Stimulated activated CD8-positive, alpha-beta memory T cell treated with anti-CD3 and anti-CD28 coated beads, Interleukin-4, amount 100 ng/mL, for 24 hours (primary cell): ENCODE measurements at regions not wholly inside any gene's neighbourhood (a gene's known extent, or its start where the extent isn't known, plus 50 kb on each side); places are given as distances from the start of the nearest gene placed in this dataset.

Source experiments
- DNase-seq: peaks from one replicate; pipeline ENCODE4 v3.0.0-alpha.2; 2020; ENCODE audit warnings: low read depth

DNA sequence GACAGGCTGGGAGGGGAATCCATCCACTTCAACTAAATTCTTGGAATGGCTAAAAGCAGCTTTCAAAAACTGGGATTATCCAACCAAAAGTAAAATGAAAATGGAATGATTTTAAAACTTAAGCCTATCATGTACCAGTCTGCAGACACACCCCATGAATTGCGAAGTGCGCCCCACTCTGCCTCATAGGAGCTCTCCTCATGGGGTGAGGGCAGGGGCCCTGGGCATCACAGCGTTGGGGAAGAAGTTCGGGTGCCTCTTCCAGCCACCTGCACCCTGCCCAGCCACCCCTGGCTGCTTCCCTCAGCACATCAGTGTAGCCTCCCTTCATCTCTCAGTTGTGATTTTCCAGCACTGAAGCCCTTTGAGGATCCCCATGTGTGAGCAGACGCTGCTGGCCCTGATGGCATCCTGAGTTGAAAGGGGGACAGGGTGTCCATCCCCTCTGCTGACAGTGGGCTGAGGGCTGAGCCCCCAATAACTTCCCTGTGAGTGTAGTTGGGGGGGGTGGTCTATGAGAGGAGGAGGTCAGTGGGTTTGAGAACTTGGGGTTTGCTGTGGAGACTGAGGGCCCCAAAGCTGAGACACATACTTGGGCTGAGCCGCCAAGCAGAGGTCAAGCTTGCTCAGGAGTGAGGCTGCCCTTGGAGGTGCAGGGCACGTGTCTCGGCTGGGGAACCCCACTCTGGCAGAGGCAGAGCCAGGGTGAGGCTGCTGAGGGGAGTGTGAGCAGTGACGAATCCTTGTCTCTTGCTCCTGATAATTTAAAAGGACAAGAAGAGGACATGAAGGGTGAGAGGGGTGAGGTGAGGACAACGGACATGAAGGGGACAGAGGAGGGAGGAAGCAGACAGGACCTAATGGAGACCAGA is 542.1 kb downstream of the TCERG1L start:
- DNase-seq = no peak

DNA sequence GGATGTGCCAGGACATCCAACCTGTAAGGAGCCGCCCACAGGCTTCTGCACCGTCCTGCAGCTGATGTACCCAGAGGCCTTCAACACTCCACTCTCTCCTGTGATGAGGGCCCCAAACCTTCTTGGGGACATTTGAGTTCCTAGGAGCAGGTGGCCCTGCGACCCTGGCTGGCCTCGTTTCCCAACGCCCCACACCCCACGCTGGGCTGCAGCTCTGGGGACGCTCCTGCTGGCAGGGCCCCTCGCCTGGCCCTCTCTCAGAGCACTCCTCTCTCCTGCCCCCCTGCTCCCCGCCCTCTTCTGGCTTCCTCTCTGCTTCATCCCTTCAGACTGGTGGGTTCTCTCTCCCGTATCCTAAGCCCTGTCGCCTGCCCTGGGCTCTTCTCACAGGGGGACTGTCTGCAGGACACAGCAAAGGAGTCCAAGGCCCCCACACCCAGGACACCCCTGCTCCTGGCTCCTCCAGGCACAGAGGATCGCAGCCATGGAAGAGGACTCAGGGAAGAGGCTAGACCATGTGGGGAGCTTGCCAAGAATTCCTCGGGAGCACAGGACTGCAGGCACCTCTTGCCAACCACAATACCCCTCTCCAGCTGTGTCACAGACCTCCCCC is 541.4 kb downstream of the TCERG1L start:
- no peak for DNase-seq

DNA sequence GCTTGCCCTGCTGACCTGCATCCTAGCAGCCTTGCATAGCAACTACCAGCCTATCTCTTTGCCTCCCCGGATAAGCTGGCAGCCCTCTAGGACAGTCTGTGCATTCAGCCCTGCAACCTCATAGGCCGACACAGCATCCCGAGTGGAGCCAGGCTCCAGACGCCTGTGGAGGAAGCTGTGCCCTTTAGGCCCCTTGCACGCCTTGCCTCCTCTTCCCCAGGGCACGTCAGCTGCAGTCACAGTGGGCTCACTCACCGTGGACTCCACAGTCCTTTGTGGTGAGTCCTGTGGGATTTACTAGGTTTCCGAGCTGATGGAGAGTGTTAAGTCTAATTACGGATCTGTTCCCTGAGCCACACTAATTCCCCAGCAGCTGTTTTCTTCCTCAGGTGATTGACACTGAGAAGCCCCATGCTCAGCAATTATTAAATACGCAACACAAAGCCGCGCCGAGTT is 540.0 kb downstream of the TCERG1L start:
- no peak for DNase-seq

DNA sequence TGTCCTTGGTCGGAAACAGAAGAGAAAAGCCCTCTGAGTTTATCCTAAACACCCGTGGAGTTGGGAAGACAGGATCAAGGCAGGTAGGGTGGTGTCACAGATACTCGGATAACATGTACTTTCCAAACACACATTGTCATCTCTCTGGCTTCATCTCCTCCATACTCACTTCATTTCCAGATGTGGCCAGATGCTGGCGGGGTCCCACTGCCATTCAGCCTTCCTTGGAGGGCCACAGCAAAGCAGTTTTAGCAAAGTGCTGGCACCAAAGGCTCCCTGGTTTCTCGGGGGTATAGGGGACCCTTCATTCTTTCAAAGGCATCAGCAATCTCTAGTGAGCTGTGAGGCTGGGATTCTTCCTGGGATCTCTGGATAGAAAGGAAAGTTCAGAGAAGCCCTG is 539.5 kb downstream of the TCERG1L start:
- no peak for DNase-seq

DNA sequence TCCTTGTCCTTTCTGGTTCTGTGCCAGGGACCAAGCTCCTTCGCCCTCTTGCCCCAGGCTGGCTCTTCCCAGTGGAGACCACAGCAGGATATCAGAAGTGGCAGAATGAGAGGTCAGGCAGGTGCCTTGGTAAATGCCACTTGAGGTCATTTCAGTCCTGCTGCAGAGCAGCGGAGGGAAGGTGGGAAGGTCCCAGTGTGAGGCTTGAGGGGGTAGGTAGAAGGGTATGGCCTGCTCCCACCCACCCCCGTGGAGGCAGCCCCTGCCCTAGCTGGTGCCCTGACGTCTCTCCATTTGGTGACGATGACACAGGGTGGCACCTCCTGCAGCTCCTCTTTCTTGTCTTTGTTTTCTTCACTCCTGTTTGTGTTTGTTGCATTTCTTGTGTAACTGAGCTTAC is 538.8 kb downstream of the TCERG1L start:
- DNase-seq = no peak

DNA sequence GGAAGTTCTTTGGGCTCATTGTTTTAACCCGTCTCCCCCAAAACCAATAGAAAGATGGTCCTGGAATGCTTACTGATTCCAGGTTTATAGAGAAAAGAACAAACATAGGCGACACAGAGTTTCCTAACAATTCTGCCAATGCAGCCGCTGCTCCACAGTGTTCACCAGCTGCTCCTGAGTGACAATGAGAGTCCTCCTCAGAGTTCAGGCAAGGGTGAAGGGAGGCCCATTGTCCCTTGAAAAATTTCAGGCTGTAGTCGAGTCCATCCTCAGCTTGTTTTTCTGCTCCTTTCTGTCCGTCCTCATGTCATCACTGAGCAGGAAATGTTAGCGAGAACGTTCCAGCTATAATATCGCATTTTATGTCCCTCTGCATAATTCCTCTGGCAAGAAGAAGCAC is 537.6 kb downstream of the TCERG1L start:
- DNase-seq = no peak

DNA sequence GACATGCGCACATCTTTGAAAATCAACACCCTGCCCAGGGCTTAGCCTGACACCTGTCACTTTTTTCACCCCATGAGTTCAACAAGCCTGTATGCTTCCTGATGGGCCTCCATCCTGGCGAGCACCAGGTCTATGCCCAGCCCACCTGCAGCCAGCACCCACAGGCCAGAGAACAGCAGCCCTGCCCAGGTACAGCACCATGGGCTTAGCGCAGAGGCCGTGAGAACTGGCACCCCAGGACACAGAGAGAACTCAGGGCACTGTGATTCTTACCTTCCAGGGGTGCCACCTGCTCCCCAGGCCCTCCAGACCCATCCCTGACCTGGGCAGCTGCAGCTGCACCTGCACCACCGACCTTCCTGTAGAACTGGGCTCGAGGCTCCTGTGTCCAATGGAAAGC is 536.6 kb downstream of the TCERG1L start:
- DNase-seq = no peak

DNA sequence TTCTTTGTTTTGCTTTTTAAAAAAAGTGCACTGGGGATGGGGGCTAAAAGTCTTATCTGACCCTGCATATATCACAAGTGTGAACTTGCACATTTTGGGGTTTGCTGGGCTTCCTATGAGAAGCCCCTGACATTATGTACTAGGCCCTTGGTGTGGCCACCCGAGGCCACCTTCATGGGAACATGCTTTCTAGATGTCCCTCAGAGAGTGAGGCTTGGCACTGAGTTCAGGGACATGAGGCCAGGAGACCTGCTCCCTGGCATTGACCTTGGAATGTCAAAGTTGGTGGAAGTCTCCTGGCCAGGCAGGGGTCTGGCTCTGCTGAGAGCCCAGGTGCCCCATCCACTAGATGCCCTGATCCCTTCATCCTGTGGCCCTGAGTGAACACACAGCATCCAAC is 536.2 kb downstream of the TCERG1L start:
- no peak for DNase-seq

DNA sequence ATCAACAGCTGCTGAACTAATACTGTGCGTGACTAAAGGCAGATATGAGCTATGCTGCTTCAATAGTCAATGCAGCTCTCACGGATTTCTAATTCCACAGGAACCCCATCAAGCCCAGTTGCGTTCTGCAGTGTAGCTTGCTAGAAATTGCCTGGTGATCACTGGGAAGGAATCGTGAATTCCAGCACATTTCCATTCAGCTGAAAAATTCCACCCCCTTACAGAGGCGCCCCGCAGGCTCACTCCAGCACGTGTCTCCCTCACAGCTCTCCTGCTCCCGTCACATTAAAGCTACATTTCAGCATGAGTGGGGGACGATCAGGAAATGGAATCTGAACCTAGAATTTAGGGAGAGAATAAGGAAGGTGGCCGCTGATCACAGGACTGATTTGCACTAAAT is 534.8 kb downstream of the TCERG1L start:
- no peak for DNase-seq

DNA sequence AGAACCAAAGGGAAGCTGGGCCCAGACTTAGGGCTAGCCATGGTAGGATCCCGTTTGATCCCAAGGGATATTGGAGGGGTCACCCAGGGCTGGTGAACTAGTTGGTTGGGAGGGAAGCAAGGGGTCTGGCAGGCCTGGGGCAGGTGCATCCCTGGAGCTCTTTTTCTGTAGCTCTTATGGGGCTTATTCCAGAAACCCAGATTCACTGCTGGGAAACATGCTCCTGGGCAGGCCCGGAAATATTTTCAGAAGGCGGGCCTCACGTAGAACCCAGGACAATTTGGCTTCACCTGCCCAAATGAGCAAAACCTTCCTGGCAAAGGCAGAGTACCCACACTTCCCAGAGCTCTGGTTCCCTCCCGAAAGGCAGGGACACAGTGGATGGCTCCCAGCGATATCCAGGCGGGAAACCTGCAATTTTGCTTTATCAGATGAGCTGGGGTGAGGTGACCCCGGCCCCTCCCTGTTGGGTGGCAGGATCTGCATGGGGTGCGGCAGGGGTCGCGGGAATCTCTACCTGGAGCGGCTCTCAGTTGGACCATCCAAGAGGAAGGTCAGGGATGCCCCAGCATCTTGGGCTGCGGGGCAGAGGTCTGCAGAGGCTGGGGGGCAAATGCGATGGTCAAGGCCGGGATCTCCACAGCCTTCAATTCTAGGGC is 533.9 kb downstream of the TCERG1L start:
- no peak for DNase-seq

DNA sequence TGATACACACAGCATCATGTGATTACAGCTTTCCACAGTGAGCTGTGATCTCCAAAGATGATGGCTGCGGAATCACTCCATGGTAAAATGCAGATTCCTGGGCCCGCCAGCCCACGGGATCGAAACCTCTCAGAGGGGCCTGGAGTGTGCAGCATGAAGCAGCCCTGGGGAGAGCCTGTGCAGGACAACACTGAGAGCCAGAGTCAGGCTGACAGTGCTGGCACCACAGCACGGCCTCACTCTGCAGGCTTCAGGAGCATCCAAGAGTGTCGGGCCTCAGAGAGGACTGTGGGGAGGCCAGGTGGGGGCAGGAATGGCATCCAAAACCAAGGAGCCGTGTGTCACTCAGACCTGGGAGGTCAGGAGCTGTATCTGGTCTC is 533.4 kb downstream of the TCERG1L start:
- no peak for DNase-seq

DNA sequence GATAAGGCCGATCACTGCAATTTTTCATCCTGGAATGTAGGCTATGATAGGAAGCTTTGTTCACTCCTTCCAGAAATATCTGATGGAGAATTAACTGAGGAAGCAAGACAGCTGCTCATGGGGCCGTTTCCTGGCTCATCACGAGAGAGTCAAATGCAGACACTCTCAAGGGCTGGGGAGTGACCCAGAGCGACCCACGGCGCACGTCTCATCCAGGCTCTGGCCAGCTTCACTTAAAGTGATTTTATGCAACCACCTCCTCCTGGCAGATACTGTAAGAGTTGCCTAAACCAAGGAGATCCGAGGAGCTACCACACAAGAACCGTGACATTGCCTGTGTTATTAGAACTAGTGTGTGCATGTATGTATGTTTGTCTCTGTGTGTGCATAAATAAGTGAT is 530.8 kb downstream of the TCERG1L start:
- DNase-seq = no peak

DNA sequence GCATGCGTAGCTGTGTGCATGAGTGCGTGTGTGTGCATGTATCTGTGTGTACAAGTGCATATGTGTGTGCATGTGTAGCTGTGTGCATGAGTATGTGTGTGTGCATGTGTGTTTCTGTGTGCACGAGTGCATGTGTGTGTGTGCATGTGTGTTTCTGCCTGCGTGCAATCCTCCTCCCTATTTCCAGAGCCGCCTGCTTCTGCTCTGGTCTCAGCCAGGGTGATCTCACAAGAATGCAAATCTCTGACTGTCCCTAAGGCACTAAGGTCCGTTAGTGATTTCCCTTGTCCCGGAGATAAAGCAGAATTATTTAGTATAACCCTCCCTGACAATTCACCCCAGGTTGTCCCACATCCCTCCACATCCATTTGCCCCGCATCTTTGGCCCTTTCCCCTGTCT is 530.3 kb downstream of the TCERG1L start:
- no peak for DNase-seq

DNA sequence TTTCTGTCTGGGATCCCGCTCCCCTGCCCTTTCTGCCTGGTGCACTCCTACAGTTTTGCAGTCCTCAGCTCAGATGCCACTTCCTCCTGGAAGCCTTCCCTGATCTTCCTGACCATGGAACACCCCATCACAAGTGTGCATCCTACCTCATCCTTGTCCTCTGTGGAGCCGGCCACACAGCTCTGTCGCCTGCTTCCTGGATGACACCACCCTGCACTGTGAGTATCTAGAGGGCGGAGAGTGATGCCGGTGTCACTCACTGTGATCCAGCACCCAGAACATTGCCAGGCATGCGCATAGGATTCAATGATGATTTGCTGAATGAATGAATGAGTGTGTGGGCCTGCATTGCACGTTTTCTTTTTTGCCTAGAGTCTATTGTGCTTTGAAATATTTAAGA is 529.9 kb downstream of the TCERG1L start:
- no peak for DNase-seq

DNA sequence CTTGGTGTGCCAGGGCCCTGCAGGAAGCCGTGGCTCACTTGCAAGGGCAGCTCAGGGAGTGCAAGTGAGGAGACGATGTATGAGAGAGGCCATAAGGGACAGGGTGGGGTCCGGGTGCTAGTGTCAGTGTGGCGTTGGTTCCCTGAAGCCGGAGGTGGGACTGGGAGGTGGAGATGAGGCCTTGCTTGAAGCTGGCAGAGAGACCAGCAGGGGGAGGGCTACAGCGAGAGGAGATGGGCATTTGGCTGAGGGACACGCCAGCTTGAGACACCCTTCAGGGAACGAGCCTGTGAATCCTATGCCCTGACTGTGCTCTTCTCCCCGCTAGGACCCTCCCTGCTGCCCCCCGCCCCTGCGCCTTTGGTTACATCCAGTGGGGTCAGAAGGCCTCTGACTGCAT is 529.1 kb downstream of the TCERG1L start:
- no peak for DNase-seq

DNA sequence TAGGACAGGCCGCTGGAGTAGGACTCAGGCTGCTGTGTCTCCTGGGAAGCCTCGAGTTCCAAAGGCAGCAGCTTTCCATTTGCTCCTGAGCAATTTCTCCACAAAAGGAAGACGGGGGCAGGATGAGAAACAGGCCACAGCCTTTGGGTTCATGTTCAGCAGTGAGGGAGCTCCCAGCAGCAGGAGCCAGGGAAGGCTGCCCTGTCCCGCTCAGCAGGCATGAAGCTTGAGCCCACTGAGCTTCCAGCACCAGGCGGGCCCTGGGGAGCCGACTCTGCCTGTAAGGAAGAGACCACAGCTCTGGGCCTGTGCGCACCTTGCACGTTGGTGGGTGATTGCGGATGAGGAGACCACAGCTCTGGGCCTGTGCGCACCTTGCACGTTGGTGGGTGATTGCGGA is 527.2 kb downstream of the TCERG1L start:
- DNase-seq = no peak

DNA sequence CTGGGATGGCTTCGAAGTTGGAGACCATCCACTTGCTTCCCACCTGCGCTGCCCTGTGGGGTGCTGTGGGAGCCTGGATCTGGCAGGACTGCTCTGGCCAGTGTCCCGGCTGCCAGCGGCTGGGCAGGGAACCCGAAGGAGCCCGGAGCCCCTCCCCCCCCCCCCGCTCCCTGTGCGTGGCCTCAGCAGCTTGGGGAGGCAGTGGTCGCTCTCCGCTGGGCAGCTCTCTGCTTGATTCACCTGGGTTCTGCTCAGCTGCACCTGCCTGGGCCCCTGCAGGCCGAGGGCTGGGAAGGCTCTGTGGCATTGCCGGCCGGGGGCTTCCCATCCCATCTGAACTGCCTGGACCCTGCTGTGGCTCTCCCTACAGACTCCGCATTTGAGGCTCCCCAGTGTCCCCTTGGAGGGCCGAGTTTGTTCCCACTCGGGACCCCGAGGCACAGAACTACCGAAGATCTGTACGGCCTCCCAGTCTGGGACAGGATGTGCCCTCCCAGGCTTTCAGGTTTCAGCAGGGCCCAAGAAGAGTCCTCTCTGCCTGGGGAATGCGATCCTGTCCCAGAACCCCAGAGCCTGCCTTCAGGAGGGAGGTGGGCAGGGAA is 525.1 kb downstream of the TCERG1L start:
- no peak for DNase-seq

DNA sequence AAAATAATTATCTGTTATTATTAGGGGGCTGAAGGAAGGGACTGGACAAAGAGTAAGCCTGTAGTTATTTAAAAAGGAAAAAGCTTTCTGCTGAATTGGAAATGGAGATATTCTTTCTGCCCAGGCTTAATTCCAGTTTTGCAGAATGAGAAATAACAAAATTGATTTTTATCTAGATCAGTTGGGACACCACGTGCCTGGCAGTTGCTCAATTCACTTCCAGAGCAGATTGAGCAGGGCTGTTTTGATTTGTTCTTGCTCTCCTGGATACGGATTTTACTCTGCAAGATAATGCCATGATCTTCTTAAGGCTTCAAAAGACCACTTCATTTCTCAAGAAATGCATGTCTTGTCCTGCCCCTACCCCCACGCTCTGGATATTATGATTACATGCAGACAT is 524.3 kb downstream of the TCERG1L start:
- no peak for DNase-seq

DNA sequence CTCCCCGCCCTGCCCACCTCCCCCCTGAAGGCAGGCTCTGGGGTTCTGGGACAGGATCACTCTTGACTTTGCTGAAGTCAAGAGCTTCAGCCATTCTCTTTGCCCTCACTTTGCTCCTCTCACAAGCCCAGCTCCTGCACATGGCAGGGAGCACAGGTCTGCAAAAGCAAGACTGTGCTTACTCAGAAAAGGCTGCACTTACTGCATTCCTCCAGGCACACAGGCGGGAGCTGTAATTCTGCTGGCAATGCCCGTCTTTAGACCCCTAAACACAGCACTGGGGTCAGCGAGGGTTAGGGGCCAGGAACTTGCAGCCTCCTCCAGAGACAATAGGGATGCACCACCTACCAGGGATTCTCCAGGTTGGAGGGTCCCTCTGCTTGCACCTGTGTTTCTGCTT is 523.7 kb downstream of the TCERG1L start:
- no peak for DNase-seq

DNA sequence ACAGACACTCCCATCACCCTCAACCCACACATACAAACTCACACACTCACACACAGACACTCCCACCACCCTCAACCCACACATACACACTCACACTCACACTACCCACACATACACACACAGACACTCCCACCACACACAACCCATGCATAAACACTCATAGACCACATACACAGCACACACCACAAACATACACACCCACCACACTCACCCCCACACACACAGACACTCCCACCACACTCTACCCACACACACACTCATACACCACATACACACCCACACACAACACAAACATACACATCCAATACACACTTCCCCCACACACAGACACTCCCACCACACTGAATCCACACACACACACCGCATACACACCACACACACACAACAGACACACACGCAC is 521.2 kb downstream of the TCERG1L start:
- DNase-seq = no peak

DNA sequence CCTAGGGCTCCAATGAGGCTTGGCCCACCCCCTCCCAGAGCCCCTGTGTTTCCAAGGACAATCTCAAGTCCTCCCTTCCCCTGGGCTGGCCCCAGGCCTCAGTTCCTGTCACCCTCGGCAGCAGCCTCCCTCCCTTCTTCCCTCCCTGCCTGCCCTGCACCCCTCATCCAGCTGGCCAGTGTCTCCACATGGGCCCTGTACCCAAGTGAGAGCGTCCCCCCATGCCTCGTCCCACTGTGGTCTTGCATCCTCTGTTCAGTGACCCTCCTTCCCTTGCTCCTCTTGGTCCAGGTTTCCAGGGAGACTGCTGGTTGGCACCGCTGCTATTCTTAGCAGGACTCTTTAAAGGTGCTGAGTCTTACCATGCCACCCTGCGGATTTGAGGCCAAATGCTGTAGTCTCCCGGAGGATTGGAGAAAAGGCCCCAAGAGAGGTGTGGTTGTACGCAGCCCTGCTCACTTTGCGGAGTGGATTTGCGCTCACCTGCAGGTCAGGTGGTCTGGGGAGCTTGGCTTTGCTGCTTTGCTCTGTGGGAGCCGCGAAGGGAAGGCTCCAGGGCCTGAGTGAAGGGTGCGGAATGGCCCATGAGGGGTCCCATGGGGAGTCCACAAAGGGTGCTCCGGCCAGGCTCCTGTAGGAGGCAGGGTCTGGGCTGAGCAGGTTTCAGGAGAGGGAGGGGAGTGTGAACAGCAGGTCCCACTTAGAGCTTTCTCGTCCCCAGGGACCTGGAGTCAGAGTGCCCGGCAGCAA is 519.2 kb downstream of the TCERG1L start:
- no peak for DNase-seq

DNA sequence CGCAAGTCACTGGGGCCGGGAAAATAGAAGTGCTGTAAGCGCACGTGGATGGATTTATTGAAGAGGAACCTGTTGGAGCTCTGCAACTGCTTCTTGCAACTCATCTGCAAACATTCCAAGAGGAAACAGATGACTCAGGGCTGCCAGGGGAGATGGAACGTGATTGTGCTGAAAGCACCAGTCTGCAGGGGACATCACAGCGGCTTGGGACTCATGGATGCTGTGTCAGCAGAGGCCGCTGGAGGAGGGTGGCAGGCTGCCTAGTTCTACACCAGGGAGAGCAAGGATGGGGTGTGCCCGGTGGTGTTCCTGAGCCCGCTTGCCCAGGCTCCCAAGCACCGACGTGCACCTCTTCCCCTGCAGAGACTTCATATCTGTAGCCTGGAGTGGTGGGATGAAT is 515.7 kb downstream of the TCERG1L start:
- no peak for DNase-seq
